ENCODE measurements at regions not wholly inside any gene's neighbourhood (a gene's known extent, or its start where the extent isn't known, plus 50 kb on each side); places are given as distances from the start of the nearest gene placed in this dataset.

- no peaks in the 10 kb centered on the region for H3K27me3 ChIP-seq (ENCODE audit: control insufficient read depth, insufficient read depth, low read length)
- POLR2A ChIA-PET: no interaction called here
- H3K4me1 ChIP-seq (ENCODE audit: control insufficient read depth, insufficient read depth, low read length): no peaks in the 10 kb centered on the region
- DNase-seq (ENCODE audit: low read depth, low spot score) (no peak), ATAC-seq (no peak)
- in situ Hi-C loops (cut with HindIII; ENCODE audit: low pct_unique_long_range_greater_than_20kb, low sequenced_read_pairs) (no loop called here), intact Hi-C loops (cut with micrococcal nuclease; ENCODE audit: unreplicated experiment) (no loop called here)
- CTCF ChIA-PET: no interaction called here
- H3K9me3 ChIP-seq (ENCODE audit: control insufficient read depth, insufficient read depth, low read depth, low read length): 0 out of 2 replicates have a peak, but pooled peaks cover 5% of the 10 kb centered on the region
- H3K4me3 ChIP-seq (ENCODE audit: low read depth in 2 of 2, low read length in 2 of 2): no peak overlapping the region
- TF ChIP-seq SIN3A (IDR thresholded peaks at IDR 0.05; ENCODE audit: borderline replicate concordance, insufficient read depth, low read depth, low read length): no peak
- no peak for TF ChIP-seq TCF7L2 (IDR thresholded peaks at IDR 0.05; ENCODE audit: low read depth, low read length)
- TF ChIP-seq POLR2AphosphoS5 (IDR thresholded peaks at IDR 0.05; ENCODE audit: low read depth, low read length): no peak
- no peak for TF ChIP-seq CTCF (IDR thresholded peaks at IDR 0.05)
- TF ChIP-seq REST (IDR thresholded peaks at IDR 0.05; ENCODE audit: insufficient read depth in 1 of 2, low read depth in 2 of 2, low read length in 1 of 2): no peak
- H3K36me3 ChIP-seq (ENCODE audit: control insufficient read depth, insufficient read depth, low read length): no peaks in the 10 kb centered on the region
- H3K27ac ChIP-seq (ENCODE audit: low read length): no peak overlapping the region
- no TSS peak for BruUV-seq (replicated peaks)
These were observed 1068.4 kb downstream of the PCDH18 start for GRCh38 chr4:136463941-136464340.

- TF ChIP-seq POLR2AphosphoS5 (IDR thresholded peaks at IDR 0.05; ENCODE audit: low read depth, low read length) (no peak), SIN3A (IDR thresholded peaks at IDR 0.05; ENCODE audit: borderline replicate concordance, insufficient read depth, low read depth, low read length) (no peak), CTCF (IDR thresholded peaks at IDR 0.05) (no peak), REST (IDR thresholded peaks at IDR 0.05; ENCODE audit: insufficient read depth in 1 of 2, low read depth in 2 of 2, low read length in 1 of 2) (no peak), TCF7L2 (IDR thresholded peaks at IDR 0.05; ENCODE audit: low read depth, low read length) (no peak)
- intact Hi-C loops (cut with micrococcal nuclease; ENCODE audit: unreplicated experiment): no loop called here
- H3K4me3 ChIP-seq (ENCODE audit: low read depth in 2 of 2, low read length in 2 of 2): no peak overlapping the region
- no peaks in the 10 kb centered on the region for H3K27me3 ChIP-seq (ENCODE audit: control insufficient read depth, insufficient read depth, low read length)
- no TSS peak for BruUV-seq (replicated peaks)
- ChIA-PET CTCF (no interaction called here), POLR2A (no interaction called here)
- no peaks in the 10 kb centered on the region for H3K9me3 ChIP-seq (ENCODE audit: control insufficient read depth, insufficient read depth, low read depth, low read length)
- no peak for DNase-seq (ENCODE audit: low read depth, low spot score)
- H3K27ac ChIP-seq (ENCODE audit: low read length): no peak overlapping the region
- in situ Hi-C loops (cut with HindIII; ENCODE audit: low pct_unique_long_range_greater_than_20kb, low sequenced_read_pairs): no loop called here
- no peak for ATAC-seq
- H3K4me1 ChIP-seq (ENCODE audit: control insufficient read depth, insufficient read depth, low read length): no peaks in the 10 kb centered on the region
- no peaks in the 10 kb centered on the region for H3K36me3 ChIP-seq (ENCODE audit: control insufficient read depth, insufficient read depth, low read length)
These were observed 1070.8 kb downstream of the PCDH18 start for GRCh38 chr4:136461533-136461932.

Measured in Panc1 (cell line).